ENCODE measurements at regions not wholly inside any gene's neighbourhood (a gene's known extent, or its start where the extent isn't known, plus 50 kb on each side); places are given as distances from the start of the nearest gene placed in this dataset.

- Histone ChIP-seq H3K27ac (no peak overlapping the region), H3K27me3 (no peaks in the 10 kb centered on the region), H3K4me3 (no peak overlapping the region), H3K4me1 (peaks cover 0 to 22% of the 10 kb centered on the region in 2 donors), H3K9me3 (no peaks in the 10 kb centered on the region), H3K36me3 (no peaks in the 10 kb centered on the region)
- DNase-seq (ENCODE audit: low spot score): no peak
- TF ChIP-seq, protein P1, sequence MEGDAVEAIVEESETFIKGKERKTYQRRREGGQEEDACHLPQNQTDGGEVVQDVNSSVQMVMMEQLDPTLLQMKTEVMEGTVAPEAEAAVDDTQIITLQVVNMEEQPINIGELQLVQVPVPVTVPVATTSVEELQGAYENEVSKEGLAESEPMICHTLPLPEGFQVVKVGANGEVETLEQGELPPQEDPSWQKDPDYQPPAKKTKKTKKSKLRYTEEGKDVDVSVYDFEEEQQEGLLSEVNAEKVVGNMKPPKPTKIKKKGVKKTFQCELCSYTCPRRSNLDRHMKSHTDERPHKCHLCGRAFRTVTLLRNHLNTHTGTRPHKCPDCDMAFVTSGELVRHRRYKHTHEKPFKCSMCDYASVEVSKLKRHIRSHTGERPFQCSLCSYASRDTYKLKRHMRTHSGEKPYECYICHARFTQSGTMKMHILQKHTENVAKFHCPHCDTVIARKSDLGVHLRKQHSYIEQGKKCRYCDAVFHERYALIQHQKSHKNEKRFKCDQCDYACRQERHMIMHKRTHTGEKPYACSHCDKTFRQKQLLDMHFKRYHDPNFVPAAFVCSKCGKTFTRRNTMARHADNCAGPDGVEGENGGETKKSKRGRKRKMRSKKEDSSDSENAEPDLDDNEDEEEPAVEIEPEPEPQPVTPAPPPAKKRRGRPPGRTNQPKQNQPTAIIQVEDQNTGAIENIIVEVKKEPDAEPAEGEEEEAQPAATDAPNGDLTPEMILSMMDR (IDR thresholded peaks at IDR 0.05): no peak
Measured at GRCh38 chr17:83148317-83149028, 69.1 kb downstream of the METRNL start.

- TF ChIP-seq, protein P1 (IDR thresholded peaks at IDR 0.05): no peak
- no peak for DNase-seq (ENCODE audit: low spot score)
- no peaks in the 10 kb centered on the region for H3K27me3 ChIP-seq
Measured at GRCh38 chr17:83149029-83149725, 69.8 kb downstream of the METRNL start.

DNA sequence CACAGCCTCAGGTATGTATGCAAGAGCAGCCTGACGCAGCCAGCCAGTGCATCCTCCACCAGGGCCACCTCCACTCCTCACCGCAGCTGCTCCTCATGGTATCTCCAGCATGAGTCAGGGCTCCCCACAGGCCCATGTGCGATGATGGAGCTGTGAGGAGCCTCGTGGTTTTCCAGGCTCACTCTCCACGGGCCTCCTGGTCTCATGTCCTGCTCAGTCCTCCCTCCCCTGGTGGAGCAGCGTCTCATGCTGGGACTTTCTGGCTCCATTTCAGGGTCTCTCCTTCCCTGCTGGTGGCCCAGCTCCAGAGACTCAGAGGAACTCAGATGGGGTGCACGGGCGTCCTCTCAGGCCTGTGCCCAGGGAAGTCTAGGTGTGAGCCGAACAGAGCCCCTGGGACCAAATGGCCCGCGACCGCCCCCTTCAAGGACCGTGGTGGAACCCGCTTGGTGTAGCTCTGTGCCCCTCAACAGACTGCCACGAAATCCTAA is 70.4 kb downstream of the METRNL start:
- H3K27ac ChIP-seq: no peak overlapping the region
- TF ChIP-seq, protein P1 (IDR thresholded peaks at IDR 0.05): no peak
- no peaks in the 10 kb centered on the region for H3K27me3 ChIP-seq
- peaks cover 0 to 13% of the 10 kb centered on the region in 2 donors for H3K4me1 ChIP-seq
- peak; percentile 57 for DNase-seq (ENCODE audit: low spot score)
- H3K9me3 ChIP-seq: no peaks in the 10 kb centered on the region
- H3K4me3 ChIP-seq: no peak overlapping the region
- H3K36me3 ChIP-seq: no peaks in the 10 kb centered on the region

More at GRCh38 chr17:83149029-83149725, 69.8 kb downstream of the METRNL start:
- peaks cover 0 to 20% of the 10 kb centered on the region in 2 donors for H3K4me1 ChIP-seq
- H3K9me3 ChIP-seq: no peaks in the 10 kb centered on the region
- H3K36me3 ChIP-seq: no peaks in the 10 kb centered on the region
- no peak overlapping the region for H3K27ac ChIP-seq
- no peak overlapping the region for H3K4me3 ChIP-seq

DNA sequence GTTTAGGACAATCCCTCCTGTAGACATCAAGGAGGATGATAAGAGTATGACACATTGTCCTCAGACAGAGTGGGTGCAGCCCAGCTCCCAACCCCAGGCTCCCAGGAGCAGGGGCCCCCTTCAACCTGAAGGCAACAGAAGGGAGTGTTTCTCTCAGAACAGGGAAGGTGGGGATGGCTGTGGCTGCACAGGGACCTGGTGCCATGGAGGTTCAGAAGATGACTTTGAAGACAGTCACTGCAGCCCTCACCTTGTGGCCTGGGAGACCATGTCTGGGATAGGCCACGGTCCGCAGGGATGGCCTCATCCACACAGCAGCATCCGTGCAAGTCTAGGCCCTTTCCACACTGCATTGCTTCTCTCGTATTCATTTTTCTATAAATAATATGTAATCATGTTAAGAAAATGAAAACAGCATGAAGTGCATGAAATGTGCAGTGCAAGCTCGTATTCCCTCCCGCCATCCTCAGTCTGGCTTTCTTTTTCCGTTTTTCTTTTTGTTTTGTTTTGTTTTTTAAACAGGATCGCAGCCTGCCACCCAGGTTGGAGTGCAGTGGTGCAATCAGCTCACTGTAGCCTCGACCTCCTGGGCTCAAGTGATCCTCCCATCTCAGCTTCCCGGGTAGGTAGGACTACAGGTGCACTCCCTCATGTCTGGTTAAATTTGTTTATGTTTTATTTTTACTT is 71.1 kb downstream of the METRNL start:
- Histone ChIP-seq H3K27ac (no peak overlapping the region), H3K27me3 (no peaks in the 10 kb centered on the region), H3K9me3 (no peaks in the 10 kb centered on the region), H3K4me3 (no peak overlapping the region), H3K36me3 (no peaks in the 10 kb centered on the region), H3K4me1 (peaks cover 0 to 7% of the 10 kb centered on the region in 2 donors)
- TF ChIP-seq, protein P1 (IDR thresholded peaks at IDR 0.05): no peak
- DNase-seq (ENCODE audit: low spot score): peak; percentile 47

GRCh38 chr17:83151056-83151441 is 71.6 kb downstream of the METRNL start:
- no peak overlapping the region for H3K4me3 ChIP-seq
- H3K36me3 ChIP-seq: no peaks in the 10 kb centered on the region
- H3K27me3 ChIP-seq: no peaks in the 10 kb centered on the region
- H3K4me1 ChIP-seq: peaks cover 0 to 7% of the 10 kb centered on the region in 2 donors
- TF ChIP-seq, protein P1 (IDR thresholded peaks at IDR 0.05): no peak
- no peaks in the 10 kb centered on the region for H3K9me3 ChIP-seq
- DNase-seq (ENCODE audit: low spot score): no peak
- no peak overlapping the region for H3K27ac ChIP-seq
